GM21717 (cell line): ENCODE measurements at regions not wholly inside any gene's neighbourhood (a gene's known extent, or its start where the extent isn't known, plus 50 kb on each side); places are given as distances from the start of the nearest gene placed in this dataset.
A peak's percentile ranks its signal among the peaks of the same experiment; 100 is the strongest.
"Not testable (repeated sequence)": the region's sequence is repeated elsewhere in the genome, so short reads cannot be mapped to it uniquely, and the experiment has no call there.

ENCODE experiments used
- ATAC-seq: cut with Tn5 transposase; IDR thresholded peaks from one replicate; pipeline ENCODE4 v1.9.1; 2021; ENCODE audit warnings: mild to moderate bottlenecking, moderate library complexity; ENCODE audit not compliant: unreplicated experiment

DNA sequence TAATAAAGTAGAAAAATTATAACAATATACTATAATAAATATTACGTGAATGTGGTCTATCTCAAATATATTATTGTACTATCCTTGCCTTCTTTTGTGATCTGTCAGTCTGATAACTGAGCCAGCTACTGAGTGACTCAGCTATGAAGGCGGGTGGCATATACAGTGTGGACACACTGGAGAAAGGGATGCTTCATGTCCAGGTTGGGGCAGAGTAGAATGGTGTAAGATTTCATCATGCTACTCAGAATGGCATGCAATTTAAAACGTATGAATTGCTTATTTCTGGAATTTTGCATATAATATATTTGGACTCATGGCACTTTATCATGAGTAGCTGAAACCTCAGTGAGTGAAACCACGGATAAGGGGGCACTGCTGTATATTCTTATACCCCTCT lies 172.9 kb upstream of the TBC1D5 start:
- ATAC-seq, result no peak

DNA sequence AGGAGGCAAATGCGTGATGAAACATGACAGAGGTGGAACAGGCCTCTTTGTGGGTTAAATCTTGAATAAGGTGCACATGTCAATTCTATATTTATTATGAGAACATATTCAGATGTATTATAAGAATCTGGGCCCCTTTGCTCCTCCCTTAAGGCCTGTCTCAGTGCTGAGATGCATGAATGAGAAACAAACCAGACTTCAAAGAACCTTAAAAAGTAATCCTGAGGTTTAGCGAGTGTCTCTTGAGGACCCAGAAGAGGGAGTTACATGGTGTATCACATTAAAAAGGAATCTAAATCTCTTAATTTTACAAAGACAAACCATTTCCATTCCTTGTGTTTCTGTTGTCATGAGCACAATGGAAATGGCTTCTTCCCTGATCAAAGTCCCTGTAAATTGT lies 170.9 kb upstream of the TBC1D5 start:
- ATAC-seq, result no peak

DNA sequence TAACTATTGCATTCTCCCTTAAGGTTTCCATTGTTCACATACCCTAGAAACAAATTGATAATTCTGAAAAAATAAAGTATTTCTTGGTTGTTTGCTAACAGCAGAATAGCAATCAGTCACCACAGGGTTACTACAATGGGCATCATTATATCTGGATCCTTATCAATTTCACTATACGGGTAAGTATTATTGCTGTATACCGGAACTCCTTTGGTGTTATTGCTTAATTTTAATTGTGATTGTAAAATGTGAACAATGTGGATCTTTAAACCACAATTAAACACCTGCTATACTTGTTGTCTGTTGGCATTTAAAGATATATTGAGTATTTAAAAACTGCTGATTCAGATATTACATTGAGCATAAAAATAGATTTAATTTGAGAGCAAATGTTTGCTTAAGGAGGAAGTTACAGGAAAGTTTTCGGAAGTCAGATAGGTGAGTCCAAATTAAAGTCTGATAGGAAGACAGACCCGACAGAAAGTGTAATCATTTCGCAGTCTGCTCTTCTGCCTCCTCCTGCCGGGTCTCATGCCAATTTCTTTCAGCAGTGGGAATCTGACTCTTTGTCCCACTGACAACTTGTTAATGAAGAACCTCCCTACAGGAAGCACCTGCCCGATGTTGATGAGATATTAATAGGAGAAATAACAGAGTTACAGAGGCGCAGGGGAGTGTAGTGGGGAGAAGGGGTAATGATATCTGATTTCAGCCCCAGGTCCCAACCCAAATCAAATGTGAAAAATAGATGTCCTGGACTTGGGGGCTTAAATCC lies 169.7 kb upstream of the TBC1D5 start:
- ATAC-seq, result no peak

DNA sequence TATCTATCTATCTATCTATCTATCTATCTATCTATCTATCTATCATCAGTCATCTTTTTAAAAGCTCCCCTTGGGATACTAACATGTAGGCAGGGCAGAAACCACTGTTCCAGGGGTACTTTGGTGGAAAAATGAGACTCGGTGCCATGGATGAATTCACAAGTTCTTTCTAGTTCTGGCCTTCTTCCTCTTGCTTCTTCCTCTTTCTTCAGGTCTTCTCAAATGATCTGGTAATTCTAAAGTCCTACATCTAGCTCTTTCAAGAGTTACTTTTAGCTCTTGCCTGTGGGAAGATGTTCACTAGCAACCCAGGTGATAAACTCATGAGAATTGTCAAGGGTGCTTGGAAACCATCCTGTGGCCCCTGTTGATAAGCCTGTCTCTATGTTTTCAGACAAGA lies 168.5 kb upstream of the TBC1D5 start:
- ATAC-seq, result no peak

DNA sequence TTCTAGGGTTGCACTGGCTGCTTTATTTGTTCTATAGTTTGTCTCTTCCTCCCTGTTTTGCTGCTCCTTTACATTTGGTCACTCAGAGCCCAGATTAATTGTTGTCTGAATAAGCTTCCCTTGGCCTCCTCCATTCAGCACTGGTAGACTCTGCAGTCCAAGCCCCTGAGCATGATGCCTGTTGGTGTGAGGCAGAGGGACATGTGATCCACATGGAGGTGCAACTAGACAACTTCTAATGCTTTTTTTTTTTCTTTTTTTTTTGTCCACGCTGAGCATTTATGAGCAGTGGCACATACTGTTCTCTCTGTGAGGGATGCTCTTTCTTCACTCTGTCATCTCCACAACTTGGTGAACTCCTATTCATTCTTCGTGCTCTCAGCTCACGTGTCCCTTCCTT lies 167.3 kb upstream of the TBC1D5 start:
- ATAC-seq, result no peak

DNA sequence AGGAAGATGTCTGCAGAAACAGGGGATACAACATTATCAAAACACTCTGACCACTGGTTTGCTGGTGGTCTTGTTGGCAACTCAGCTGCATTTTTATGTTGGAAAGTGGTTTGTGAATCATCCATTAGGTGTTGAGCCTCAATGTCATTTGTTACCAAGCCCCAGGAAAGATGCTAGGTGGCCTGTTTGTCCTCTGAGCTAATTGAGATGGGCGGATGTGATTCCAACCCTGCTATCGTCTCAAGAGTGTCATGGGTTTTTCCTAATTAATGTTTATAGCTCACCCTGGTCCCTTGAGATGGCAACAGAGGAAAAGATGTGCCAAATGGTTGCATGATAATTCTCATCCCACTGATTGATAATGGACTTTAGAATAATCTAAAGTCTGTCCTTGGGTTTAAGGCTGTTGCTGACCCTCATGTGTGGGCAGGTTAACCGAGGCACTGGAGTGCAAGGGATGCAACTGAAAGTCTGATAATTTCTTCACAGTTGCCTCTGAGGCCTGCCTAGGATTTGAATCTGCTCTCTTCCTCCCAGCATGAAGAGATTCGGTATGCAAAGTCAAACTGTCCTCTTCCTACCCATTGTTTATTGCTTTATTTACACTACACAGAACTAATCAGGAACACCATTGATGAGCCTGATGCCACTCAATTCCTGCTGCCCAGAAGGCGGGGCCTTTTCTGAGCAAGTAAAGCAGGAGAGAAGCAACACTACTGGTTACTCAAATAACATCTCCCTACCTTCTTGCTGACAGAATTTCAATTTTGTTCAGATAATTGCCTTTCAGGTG lies 166.2 kb upstream of the TBC1D5 start:
- ATAC-seq, result no peak

DNA sequence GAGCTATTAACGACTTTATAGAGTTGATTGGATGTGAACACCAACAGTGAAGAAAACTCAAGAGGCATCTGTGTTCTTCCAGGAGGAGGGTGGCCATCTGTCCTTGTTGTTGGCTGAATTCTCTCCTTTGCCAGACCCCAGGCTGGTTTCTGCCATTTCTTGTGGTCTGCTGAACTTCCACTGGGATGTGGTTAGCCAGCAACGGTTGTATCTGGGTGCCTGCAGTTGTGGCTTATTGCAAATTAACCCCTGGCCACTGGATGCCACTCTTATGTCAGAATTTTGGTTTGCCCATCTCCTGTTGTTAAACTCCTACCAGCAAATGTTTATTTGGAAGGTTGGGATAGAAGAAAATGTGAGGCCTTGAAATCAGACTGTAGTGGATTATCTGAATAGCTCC lies 163.6 kb upstream of the TBC1D5 start:
- no peak for ATAC-seq

DNA sequence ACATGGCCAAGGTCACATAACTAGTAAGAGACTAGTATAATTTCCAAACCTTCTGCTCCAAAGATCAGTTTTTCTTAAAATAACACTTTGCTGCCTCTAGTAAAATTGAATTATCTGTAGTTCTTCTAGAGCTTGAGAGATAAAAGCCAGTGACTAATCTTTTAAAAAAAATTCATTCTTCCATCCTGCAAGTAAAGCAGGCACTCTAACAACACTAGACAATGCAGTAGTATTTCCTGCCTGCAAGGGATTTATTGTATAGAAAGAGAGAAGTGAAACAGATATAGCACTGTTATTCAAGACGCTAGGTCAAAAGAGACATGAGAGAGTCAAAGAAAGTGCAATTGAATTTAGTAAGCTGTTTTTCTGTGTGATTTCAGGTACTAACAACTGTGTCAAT lies 159.5 kb upstream of the TBC1D5 start:
- no peak for ATAC-seq

DNA sequence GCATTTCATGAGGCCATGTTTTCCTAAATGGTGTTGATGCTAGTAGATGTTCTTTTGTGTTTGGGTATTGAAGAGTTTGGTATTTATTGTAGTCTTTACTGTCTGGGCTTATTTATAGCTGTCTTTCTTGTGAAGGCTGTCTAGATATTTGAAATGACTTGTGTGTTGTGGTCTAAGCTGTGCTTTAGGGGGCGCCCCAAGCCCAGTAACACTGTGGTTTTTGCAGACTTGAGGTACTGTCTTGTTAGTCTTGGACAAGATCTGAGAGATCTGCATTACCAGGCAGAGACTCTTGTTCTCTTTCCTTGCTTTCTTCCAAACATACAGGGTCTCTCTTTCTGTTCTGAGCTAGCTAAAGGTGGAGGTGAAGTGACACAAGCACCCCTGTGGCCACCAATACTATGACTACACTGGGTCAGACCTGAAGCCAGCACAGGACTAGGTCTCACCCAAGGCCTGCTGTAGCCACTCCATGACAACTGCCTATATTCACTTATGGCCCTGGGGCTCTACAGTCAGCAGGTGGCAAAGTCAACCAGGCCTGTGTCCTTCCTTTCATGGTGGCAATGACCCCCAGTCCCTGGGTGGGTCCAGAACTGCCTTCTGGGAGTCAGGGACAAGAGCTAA lies 152.1 kb upstream of the TBC1D5 start:
- ATAC-seq, result peak; percentile 70

DNA sequence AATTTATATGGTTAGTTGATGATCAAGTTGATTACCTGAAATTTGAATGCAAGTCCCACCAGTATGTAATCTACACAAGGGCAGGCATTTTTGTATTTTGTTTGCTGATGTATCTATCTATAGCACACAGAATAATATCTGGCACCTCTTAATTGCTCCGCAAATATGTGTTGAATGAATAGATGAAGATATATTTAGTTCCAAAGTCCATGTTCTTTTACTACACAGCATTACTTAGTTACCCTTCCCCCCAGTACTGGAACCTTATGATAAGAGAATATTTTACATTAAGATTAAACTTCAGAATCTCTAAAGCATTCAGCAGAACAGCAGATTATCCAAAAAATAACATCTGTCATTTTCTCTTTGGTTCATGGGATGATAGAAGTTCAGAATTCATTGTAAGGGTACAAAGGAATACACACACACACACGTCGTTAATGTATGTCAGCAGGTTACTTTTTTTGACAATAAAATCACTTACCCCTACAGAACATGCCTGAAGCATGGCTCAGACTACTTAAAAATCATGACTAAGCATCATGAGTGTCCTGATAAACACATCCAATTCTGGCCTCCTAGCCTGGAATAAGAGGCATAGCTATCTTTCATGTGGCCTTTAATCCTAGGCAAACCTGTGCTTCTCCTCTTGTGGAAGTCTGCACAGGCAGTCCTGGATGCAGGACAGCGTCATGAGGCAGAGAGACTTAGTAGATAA lies 148.9 kb upstream of the TBC1D5 start:
- no peak for ATAC-seq

DNA sequence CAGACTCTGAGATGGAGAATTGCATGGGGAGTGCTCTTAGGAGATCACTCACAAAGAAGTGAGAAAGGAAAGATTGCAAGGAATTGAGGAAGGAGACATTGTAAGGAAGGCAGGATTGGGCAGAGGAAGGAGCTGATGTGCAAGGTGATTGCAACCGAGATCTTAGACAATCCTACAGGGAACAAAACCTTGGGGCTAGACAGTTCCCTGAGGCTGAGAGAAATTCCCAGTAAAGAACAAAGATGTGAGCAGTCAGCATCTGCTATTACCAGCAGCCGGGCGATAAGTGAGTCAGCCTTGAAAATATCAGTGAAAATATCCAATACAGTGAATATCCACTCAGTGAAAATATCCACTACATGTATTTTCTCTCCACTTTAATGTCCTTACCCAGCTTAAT lies 143.6 kb upstream of the TBC1D5 start:
- ATAC-seq, result no peak

DNA sequence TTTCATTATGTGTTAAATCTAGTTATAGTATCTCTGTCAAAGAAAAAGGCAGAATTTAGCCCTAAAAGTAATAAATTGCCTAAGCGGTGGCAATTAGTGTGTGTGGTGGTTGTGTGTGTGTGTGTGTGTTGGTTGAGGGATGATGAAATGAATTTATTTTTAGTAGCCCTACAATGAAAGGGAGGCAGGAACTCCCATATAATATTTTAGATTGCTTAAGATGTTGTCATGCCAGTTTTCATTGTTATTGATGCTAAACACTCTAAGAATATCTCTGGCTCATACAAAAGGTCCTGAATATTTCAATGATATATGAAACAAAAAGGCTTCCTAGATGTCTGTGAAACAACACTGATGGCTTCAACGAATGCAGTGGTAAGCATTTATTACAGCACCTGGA lies 140.6 kb upstream of the TBC1D5 start:
- ATAC-seq, result no peak

DNA sequence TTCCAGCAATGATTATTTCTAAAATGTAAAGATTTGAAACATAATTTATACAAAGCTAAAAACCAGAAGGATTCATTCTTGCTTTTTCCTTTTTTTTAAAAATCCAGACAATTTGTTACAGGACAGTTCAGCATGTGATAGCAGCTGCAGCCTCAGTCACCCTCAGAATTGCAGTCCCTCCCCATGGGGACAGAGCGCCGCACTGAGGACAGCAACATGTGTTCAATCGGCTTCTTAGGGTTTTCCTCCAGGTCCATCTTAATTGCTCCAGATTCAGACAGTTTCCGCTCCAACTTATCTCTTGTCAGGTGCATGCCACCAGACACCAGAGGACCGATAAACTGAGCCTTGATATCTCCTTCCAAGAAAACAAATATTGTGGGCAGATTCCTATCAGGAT lies 134.9 kb upstream of the TBC1D5 start:
- no peak for ATAC-seq

DNA sequence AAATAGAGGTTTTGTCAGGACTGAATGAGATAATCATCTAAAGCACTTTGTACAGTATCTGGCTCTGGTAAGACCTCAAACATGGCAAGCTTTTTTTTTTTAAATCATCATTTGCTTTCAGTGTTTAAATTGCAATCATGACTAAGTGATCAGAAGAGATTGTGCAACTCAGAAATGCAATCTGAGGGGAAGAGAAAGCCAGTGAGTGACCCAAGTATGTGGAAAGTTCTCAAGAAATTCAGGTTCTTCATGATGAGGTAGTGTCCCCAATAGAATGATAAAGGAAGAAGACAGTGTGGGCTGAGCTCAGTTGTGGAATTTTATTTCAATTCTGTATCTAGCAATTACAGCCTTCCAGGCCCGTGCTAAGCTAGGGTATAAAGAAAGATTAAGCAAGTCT lies 132.2 kb upstream of the TBC1D5 start:
- ATAC-seq, result no peak

DNA sequence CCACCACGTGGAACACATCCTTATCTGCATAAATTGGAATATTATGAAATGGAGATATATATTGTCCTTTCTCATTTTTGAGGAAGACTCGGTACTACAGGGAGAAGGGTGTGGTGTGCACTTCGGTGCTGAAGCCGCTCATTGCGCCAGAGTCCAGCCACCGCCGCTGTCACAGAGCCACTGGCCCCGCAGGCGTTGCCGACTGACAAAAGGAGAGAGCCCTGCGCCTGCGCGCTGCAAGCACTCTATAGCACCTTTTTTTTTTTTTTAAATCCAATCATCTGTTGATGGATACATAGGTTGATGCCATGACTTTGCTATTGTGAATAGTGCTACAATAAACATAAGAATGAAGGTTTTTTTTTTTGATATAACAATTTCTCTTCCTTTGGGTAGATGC lies 130.0 kb upstream of the TBC1D5 start:
- ATAC-seq, result no peak

DNA sequence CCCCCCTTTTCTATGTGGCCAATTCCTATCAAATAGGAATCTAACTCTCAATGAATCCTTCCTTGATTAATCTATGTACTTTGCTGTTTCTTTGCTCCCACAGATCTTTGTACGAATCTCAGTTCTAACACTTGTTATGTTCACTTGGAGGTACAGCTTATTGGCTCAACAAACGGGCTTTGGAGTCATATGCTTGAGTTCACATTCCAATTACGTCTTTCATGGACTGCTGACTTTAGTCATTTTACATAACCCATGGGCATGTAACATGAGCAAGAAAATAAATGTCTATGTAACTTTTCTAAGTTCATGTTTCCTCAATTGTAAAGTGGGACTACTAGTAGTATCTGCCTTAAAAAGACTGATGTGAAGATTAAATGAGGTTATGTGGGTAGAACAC lies 123.2 kb upstream of the TBC1D5 start:
- ATAC-seq, result no peak

DNA sequence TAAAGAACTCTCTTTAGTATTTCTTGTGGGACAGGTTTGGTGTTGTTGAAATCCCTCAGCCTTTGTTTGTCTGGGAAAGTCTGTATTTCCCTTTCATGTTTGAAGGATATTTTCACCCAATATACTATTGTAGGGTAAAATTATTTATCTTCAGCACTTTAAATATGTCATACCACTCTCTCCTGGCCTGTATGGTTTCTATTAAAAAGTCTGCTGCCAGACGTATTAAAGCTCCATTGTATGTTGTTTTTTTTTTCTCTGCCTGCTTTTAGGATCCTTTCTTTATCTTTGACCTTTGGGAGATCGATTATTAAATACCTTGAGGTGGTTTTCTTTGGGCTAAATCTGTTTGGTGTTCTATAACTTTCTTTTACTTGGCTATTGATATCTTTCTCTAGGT lies 119.0 kb upstream of the TBC1D5 start:
- ATAC-seq, result no peak

DNA sequence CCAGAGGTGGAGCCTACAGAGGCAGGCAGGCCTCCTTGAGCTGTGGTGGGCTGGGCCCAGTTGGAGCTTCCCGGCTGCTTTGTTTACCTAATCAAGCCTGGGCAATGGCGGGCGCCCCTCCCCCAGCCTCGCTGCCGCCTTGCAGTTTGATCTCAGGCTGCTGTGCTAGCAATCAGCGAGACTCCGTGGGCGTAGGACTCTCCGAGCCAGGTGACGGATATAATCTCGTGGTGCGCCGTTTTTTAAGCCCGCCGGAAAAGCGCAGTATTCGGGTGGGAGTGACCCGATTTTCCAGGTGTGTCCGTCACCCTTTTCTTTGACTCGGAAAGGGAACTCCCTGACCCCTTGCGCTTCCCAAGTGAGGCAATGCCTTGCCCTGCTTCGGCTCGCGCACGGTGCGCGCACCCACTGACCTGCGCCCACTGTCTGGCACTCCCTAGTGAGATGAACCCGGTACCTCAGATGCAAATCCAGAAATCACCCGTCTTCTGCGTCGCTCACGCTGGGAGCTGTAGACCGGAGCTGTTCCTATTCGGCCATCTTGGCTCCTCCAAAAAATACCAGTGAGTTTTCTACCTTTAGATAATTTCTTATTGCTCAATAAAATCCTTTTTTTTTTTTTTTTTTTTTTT lies 118.5 kb upstream of the TBC1D5 start:
- not testable (repeated sequence) for ATAC-seq

DNA sequence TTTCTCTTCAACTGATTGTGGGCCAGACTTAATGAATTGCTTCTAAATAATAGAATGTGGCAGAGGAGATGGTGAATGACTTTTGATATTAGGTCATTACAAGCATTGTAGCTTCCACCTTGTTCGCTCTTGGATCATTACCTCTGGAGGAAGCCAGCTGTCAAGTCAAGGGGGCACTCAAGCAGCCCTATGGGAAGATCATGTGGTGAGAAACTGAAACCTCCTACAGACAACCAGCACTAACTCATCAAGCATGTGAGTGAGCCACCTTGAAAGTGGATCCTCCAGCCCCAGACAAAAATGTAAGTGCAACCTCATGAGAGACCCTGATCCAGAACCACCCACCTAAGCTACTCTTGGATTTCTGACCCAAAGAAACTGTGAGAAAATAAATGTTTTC lies 109.8 kb upstream of the TBC1D5 start:
- ATAC-seq, result peak; percentile 85

DNA sequence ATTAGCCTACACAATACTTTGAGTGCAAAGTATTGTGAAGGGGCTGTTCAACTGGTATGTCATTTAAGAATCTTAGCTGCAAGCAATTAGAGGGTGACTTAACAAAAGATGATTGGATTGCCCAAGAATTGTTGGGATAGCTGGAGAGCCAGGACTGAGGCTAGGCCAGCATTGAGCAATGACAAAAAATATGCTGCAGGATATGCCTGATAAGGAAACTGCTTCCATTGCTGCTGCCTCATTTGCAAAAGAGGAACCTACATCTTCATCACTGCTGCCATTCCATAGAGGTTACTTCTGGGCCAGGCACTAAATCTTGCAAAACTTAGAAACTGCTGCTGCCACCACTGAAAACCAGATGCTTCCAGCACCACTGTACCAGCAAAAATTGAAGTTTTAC lies 108.0 kb upstream of the TBC1D5 start:
- ATAC-seq, result no peak

DNA sequence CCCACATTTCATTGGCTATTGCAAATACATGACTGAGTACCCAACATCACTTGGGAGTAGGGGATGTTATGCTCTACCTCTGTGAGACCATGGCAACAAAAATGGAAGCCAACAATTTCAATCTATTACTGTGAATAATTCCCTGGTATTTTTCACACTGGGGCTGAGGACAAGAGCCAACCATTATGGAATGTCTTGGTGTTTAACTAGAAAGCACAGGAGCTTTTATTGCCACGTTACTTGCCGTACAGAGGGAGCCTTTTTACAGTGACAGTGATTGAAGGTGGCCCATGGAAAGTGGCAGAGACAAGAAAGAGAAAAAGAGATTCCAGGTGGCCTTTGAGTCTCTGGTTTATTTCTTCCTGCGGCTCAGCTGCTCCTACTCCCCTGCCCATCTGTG lies 105.7 kb upstream of the TBC1D5 start:
- ATAC-seq, result no peak
